CD1c-positive myeloid dendritic cell (primary cell): ENCODE measurements at regions not wholly inside any gene's neighbourhood (a gene's known extent, or its start where the extent isn't known, plus 50 kb on each side); places are given as distances from the start of the nearest gene placed in this dataset.
A peak's percentile ranks its signal among the peaks of the same experiment; 100 is the strongest.

Source experiments
- DNase-seq: peaks from one replicate; pipeline ENCODE4 v3.0.0-alpha.2; 2016; ENCODE audit errors: extremely low spot score

DNA sequence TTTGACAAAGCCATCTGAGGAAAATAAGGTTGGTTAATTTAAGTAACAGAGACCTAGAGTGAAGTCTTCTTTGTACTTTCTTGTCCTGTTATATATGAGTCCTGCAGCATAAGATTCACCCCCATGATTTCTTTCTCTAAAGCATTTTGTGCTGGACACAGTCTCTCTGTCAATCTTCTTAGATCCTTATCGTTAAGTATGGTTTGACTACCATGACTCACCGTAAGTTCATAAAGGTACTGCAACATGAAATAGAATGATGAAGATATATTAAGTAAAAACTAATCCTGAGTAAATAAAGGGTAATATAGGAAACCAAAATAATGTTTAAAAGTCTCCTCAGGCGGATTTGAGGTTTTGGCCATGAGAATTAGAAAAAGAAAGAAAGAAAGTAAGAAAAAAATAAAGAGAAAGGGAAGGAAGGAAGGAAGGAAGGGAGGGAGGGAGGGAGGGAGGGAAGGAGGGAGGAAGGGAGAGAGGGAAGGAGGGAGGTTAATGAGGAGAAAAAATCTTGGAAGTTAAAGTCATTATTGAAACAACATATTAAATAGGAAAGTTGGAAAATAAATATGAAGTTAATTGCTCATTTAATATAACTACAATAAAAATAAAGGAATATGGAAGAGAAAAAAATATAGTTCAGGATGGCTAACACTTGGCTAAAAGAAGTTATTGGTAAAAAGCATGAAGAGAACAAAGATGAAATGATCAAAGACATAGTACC is 980.3 kb upstream of the CDH2 start:
- DNase-seq = no peak

DNA sequence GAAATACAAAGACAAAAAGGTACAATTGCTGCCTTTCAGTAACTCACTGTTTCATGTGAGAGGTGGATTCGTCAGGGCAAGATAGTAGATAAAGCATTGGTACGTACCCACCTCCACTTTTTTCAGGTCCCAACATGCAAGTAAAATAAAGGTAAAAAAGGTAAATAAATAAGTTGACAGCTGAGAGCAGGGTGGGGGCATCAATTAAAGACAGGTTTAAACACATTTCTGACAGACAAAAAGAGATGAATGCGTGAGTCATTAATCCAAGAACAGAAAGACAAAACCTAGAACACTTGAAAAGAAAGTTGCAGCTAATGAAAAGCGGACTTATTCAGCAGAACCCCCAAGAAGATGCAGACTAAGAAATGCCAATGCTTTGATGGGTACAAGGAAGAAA is 979.6 kb upstream of the CDH2 start:
- no peak for DNase-seq

DNA sequence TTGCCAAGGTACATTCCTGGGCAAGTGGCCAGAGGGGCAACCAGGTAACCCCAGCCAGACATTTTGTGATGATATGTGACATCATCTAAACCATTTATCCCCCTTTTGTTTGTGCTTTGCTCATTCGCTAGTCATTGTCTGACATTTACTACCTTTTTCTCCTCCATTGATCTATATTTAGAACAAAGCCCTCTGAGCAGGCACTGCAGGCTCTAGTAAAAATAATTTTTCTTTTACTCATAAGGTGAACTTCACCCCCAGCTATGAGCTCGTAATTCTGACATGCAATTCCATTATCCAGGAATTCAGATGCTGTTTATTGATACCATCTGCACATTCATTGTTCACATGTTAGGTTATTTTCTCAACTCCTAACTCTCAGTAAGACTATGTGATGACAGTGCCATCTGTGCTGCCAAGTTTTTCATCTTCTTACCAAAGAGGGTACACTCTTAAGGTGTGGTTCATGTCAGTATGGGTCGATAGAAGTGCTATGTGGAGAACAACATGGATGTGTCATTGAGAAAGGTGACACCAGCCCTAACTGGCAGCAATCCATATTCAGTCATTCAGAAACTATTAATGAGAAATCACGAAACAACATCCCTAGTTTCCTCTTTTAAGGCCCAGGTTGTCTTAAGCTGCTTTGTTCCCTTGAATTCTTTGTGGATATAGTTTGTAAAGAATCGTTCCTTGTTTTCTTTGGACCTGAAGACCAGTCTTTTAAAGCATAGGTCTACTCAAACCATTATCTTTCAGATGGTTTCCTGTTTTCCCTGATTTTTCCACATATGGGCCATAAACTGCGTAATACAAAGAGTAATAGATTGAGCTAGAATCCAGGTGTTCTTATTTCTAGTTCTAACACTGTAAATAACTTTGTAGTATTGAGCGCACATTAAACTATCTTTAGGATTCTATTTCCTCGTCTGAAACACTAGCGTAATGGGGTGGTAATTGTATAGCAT is 978.1 kb upstream of the CDH2 start:
- no peak for DNase-seq

DNA sequence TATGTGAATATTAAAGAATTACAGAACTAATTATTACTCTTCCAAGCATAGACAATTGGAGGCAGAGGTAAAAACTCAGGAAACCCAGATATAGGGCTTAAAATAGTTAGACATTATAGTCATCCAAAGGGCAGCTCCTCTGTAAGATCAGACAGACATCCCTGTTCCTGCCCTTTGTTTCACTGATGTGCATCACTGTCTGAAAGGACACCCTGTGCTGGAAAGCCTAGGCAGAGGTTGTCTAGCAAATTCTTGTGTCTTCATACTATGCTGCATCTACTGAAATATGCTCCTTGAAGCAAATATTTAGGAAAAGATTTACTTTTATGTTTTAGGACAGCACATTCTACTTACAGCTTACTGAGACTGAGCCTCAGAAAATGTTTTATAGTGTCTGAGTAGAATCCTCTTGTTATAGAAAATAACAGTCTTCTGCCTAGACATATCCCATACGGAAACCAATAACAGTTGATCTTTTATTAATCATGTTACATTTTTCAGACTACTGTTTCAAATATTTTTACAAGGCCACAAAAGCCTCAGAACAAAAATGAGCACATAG is 977.3 kb upstream of the CDH2 start:
- no peak for DNase-seq

DNA sequence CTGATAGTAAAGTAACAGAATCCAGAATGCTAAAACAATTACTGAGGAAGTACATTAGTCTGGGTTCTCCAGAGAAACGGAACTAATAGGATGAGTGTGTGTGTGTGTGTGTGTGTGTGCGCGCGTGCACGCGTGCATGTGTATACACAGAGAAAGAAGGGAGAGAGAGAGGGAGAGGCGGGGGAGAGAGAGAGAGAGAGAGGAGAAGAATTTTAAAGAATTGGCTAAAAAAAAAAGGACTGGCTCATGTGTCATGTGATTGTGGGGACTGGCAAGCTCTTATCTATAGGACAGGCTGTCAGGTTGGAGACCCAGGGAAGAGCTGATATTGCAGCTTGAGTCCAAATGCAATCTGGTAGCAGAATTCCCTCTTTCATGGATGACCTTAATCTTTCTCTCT is 976.2 kb upstream of the CDH2 start:
- peak; percentile 23 for DNase-seq

DNA sequence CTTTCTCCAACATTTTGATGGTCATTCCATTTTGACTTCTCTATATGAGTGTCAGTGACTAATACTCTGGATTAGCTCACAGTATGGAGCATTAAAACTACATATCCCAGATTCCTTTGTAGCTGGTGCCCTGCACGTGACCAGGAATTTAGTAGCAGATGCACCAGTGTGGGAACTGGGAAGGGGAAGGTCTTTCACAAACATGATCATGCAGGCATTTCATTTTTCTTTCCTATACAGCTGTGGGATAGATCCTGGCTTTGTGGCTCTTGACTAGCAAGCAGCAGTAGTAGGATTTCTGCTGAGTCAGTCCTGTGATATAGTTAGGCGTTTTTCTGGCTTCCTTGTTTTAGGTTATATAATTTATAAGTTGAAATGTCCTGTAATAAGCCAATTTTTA is 971.0 kb upstream of the CDH2 start:
- peak; percentile 53 for DNase-seq

DNA sequence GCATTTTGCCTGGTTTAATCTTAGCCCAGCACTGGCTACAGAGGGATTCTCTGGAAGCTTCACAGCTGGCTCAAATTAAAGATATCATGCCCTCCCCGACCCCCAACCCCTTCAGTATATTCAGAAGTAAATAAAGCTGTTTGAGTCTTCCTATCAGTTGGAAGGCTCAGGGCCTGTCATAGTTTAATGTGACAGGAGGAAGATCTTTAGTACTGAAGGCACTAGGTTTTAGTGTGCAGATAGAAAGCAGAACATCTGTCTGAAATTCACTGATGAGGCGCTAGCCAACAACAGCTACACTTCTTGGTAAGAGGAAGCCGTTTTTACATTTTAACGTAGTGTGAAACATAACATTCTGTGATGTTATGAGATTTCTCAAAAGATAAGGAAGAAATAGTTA is 969.1 kb upstream of the CDH2 start:
- no peak for DNase-seq

DNA sequence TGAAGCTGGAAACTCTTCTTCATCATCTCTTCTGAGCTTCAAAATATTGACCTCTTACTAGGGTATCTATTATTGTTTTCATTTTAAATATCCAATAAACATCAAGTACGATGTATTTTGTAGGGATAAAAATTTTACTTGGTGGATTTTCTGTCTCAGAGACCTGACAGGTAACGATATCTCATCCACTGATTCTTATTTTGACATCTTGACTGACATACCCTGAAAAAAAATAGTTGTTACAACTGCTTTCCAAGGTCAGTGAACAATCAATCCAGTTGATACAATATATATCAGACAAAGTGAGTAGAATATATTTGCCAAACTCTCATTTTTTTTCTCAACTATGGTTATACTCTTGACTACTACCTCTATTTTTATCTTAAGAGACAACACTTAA is 963.7 kb upstream of the CDH2 start:
- DNase-seq = no peak

DNA sequence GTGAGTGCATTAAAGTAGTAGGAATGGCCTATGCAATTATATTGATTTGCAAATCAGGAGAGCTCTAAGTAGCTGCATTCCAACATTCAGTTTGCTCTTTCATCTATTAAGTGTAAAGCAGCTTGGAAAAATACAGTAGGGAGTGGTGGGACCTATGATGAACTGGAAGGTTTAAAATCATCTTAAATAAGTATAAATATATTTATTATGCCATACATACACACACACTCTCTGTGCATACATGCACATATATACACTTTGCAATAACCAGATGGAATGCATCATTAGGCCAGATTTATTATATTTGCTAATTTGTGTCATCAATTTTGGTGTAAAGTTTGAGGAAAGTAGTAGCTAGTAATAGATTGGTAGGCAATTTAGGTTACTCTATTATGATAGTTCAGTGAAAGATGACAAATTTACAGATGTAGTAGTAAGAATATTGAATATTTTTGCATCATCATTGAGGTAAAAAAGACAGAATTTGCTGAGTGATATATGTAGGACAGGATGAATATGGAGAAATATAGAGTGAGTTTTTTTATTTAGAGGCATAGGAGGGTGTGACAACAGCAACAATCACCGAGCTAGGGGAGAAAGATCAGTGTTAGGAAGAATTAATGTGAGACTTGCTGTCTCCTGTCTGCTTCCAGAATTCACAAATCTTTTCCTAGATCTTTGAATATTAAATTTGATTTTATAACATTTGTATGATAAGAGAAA is 961.0 kb upstream of the CDH2 start:
- DNase-seq = no peak

DNA sequence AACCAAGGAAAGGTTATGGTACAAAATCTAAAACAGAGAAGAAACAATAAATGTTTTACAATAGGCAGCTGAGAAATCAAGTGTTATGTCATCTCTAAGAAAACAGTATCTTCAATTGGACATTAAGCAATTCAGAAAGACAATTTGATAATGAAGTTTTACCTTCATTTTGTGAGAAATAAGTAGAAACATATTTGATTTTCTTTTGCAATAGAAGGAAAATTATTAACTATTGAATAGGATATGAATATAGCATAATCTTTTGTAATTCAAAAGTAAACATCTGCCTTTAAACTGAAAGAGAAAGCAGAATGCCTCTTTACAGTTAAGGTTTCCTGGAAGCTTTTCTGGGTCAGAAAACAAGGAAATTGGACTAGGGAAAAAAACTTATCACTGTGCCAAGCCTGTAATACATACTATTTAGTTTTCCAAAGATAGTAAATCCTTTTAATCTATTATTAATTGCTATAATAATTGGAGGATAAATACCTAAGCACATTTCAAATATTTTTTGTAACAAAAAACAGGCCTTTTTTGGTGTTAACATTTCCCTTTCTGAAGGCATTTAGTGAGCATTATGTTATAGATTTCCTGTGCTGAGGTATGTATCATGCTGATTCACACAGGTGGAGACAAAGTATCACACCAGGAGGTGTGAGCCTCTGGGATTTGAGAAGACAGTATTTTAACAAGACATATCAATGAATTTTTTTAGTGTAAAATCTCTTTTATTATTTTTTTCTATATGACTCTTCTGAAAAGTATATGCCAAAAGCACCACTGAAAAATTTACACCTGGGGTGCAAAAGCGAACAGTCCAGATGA is 947.0 kb upstream of the CDH2 start:
- DNase-seq = no peak

DNA sequence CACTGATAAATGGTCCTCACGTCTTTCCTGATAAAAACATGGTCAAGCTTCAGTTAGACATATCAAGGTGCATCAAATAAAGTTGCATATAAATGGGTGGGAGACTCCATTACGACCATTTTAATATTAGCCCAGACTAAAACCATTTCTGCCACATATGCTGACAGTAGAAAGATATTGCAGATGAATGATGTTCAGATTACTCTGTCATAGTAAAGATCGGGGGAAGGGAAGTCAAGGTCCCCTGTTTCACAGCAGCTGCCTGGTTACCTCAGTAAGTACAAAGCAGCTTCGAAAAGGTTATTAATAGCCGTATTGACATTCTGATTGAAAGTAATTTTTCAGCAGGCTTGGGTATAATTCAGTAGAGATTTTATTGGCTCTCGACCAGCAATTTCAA is 927.7 kb upstream of the CDH2 start:
- no peak for DNase-seq

DNA sequence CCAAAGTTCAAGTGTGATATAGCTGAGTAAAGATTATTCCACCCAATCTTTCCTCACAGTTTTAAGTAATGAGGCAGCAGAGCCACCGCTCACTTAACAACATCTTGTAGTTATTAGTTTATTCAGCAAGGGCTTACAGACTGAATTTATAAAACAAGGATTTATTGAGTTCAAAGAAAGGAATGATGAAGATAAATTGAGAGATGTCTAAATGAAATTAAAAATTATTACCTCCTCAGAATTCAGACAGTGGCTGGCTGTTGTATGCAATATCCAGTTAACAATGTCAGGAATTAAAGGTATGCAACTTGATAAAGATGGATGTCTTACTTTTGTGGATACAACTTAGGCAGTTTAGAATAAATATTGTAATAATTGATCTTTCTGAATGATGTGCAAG is 927.3 kb upstream of the CDH2 start:
- no peak for DNase-seq

DNA sequence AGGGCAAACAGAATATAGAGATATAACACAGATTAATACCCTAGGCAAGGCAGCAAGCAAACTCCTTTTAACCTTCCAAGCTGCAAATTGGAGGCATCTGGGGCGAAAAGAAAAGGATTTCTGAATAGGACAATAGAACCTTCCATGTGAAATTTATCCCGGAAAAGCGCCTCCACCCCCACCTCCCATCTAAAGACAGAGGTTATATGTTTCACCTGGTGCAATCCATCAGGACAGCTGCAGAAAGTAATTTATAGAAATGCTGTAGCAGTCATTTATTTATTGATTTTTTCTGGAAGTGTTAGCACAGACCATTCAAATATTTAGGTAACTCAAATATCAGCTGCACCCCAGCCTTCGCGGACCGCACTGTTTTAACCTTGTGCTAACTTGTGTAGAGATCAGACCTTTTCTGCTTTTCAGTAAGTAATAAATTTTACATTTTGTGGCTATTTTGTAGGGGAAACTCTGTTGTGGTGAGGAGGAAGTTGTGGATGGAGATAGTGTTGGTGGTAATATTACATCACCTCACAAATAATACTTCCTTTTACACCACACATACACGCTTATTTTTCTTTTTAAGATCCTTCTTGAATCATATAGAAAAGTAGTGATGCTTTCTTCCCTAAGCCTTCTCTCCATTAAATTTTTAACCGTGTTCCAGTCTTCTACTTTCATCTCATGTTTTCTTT is 919.3 kb upstream of the CDH2 start:
- DNase-seq = peak; percentile 33

DNA sequence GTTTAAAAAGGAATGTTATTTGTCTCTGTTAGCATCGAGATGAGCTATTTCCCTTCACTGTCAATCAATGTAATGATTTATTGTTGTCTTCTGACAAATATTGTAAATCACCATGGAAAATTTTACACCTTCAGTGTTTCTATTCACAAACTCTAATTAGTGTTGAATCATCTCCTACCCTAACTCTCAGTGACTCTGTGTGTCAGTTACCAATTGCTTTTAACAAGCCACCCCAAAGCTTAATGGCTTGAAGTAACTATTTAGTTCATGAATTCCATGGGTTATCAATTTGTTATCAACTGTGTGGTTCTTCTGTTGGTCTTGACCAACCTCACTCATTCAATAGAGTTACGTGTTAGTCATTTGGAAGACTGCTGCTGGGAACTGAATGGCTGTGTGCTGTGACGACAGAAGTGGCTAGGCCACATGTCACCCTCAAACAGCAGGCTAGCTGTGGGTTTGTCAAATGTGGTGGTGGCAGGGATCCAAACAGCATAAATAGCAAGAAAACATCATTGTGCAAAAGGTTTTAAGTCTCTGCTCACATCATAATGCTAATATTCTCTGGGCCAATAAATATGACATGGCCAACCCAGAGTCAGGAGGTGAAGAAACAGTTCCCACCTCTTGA is 910.8 kb upstream of the CDH2 start:
- no peak for DNase-seq

DNA sequence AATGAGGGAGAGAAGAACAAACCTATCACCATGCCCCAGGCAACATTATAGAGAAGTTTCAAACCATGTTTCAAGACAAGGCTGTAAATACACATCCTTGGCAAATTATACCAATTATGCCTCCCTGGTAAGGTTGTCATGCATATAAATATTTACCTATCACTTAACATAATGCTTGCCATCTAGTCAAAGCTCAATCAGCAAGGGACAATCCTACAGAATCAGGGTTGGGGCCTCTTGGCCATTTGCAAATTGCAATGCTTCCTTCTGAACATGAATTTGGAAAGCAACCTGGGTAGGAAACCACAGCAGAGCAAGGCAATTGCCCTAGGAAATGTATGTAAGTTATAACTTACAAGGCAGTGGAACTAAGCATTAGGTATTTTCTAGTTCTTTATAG is 907.2 kb upstream of the CDH2 start:
- no peak for DNase-seq

DNA sequence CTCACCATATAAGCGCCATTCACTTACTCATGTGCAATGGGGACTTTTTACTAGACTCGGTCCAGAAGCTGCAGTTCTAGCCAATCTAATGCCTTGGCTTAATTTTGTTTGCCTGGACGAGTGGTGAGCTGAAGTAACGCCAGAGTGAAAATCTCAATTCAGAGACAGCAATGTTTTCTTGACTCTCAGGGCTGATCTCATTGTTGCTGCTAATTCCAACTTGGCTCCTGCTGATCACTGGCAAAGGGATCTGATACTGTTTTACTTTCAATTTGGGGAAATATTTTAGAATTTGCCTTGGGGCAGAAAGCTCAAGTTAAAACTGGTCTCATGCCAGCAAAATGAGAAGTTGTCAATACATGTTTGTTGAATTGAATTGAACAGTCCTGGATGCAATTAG is 906.6 kb upstream of the CDH2 start:
- no peak for DNase-seq

DNA sequence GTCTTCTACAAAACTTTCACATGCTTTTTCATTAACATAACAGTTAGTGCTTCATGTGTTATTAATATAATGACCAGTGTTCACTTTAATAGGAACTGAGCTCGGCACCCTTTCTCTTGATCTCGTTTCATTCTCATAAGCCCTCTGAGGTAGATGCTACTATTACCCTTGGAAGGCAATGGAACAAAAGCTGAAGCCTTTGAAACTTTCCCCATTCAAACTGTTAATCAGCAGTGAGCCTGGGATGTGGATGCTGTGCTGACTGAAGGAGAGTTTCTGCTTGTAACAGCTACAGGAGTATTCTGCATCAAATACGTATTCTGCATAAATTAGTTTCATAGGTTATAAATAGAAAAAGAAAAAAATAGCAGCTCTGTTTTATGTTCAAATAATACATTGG is 904.0 kb upstream of the CDH2 start:
- no peak for DNase-seq

DNA sequence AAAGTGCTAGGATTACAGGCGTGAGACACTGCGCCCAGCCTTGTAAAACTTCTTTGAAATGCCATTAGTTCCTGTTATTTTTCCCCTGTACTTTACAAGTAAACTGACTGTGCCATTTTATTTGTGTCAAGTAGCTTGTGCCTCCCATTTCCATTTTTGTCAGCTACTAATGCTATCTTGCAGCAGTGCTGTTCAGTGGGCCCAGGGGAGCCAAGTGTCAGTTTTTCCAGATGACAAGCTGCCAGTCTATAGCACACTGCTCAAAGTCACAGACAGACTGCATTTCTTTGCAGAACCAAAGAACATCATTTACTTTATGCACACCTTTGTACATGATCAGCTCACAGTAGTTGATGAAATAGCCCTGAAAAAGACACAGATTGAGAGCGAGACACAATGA is 901.3 kb upstream of the CDH2 start:
- no peak for DNase-seq

DNA sequence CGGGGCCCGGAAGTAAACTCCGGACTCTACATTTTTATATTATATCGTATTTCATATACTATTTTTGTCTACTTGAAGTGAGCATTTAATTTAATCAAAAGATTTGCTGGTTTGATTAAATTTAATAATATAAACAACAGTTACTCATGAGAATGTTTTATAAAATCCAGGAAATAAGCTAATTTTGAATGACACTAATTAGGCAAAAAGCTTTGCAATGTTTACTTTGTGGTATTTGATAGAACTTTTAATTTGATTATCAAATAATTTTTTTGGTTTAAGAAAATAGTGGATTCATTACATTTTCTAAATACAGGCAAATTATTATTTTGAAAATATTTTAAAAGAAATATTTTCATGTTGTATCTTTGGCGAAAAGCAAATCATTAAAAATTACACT is 900.4 kb upstream of the CDH2 start:
- no peak for DNase-seq

DNA sequence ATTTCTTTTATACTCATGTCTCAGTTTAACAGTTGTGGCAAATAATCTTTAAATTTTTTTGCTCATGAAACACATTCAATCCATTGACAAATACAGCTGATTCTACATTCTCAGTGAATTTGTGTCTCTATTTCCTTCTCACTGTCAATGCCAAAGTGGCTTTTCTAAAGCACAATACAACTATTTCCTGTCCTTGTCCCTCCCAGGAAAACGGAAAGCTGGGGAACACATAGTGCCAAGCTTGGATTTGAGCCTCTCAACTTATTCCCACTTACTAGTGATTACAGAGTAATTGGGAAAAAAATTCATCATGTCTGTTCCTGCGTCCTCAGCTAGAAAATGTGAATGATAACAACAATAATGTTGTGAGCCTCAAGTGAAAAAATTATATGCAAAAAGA is 899.7 kb upstream of the CDH2 start:
- DNase-seq = no peak
